BJ (cell line): ENCODE measurements at regions not wholly inside any gene's neighbourhood (a gene's known extent, or its start where the extent isn't known, plus 50 kb on each side); places are given as distances from the start of the nearest gene placed in this dataset.

Source experiments
- CTCF ChIA-PET: fragments of 350-600 bp; formaldehyde crosslinking; extraction: SDS; loops from one replicate; lab custom pipeline; 2021; ENCODE audit warnings: antibody characterized with exemption, inconsistent platforms; lab: Yijun Ruan, JAX
- POLR2A ChIA-PET: fragments of 300-600 bp; sonication (Branson Sonifier 250); formaldehyde crosslinking; extraction: SDS; loops from one replicate; lab custom pipeline; 2021; ENCODE audit warnings: antibody characterized with exemption; lab: Charles Lee
- DNase-seq: peaks from one replicate; pipeline ENCODE4 v3.0.0-alpha.2; 2011; ENCODE audit warnings: low read depth
- H3K27me3 ChIP-seq: 2 replicates; pipeline ENCODE4 v1.6.0; 2011; ENCODE audit warnings: low read length; ENCODE audit not compliant: control insufficient read depth, insufficient read depth
- H3K36me3 ChIP-seq: 2 replicates; pipeline ENCODE4 v1.5.1; 2011; ENCODE audit warnings: low read length; ENCODE audit not compliant: control insufficient read depth, insufficient read depth
- H3K4me3 ChIP-seq: 2 replicates; pipeline ENCODE4 v1.5.1; 2011; ENCODE audit warnings: low read depth, mild to moderate bottlenecking, control low read depth, low read length
- TF ChIP-seq, protein P1 (sequence below): IDR thresholded peaks from 2 replicates; pipeline ENCODE4 v1.5.1; 2011; ENCODE audit warnings: low read depth, mild to moderate bottlenecking, control low read depth, inconsistent platforms, low read length, moderate library complexity; ENCODE audit not compliant: insufficient read depth

DNA sequence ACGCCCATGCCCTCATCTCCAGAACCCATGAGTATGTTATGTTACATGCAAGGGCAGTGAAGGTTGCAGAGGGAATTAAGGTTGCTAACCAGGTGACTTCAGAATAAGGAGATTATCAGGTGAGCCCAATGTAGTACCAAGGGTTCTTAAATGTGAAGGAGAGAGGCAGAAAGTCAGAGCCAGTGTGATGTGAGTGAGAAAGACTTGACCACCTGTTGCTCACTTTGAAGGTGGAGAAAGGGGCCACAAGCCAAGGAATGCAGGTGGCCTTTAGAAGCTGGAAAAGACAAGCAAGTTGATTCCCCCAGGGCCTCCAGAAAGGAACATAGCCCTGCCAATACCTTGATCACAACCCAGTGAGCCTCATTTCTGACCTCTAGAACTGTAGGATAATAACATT is 84.7 kb upstream of the CLDN14 start:
- ChIA-PET CTCF (interaction anchor here (1.6 kb wide), 1 partner anchor 10 kb away, joined by 4 read pairs; no protein-coding TSS in a partner anchor), POLR2A (no interaction called here)
- TF ChIP-seq, protein P1, sequence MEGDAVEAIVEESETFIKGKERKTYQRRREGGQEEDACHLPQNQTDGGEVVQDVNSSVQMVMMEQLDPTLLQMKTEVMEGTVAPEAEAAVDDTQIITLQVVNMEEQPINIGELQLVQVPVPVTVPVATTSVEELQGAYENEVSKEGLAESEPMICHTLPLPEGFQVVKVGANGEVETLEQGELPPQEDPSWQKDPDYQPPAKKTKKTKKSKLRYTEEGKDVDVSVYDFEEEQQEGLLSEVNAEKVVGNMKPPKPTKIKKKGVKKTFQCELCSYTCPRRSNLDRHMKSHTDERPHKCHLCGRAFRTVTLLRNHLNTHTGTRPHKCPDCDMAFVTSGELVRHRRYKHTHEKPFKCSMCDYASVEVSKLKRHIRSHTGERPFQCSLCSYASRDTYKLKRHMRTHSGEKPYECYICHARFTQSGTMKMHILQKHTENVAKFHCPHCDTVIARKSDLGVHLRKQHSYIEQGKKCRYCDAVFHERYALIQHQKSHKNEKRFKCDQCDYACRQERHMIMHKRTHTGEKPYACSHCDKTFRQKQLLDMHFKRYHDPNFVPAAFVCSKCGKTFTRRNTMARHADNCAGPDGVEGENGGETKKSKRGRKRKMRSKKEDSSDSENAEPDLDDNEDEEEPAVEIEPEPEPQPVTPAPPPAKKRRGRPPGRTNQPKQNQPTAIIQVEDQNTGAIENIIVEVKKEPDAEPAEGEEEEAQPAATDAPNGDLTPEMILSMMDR, result no peak
- Histone ChIP-seq H3K36me3 (no peaks in the 10 kb centered on the region), H3K4me3 (no peak overlapping the region), H3K27me3 (peaks cover 28% of the 10 kb centered on the region)
- no peak for DNase-seq

DNA sequence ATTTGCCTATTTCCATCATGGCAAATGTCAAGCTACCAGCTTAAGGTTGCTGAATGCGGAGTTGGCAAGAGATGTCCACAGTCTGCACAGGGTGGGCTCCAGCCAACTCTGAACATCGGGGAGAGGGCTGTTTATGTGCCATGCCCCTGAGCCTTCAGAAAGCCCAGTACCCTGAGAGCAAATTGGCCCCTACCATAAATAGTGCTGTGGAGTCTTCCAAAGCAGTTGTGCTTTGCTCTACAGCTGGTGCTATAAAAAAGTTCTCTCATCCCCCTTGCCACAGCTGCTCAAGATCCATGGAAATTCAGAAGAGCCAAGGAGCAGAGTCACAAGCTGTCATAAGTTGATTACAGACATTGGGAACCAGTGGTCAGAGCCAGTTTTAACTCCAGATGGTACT is 85.6 kb upstream of the CLDN14 start:
- TF ChIP-seq, protein P1, result no peak
- ChIA-PET CTCF (interaction anchor here (1.6 kb wide), 1 partner anchor 11 kb away, joined by 4 read pairs; no protein-coding TSS in a partner anchor), POLR2A (no interaction called here)
- Histone ChIP-seq H3K4me3 (no peak overlapping the region), H3K36me3 (no peaks in the 10 kb centered on the region), H3K27me3 (peaks cover 28% of the 10 kb centered on the region)
- no peak for DNase-seq

DNA sequence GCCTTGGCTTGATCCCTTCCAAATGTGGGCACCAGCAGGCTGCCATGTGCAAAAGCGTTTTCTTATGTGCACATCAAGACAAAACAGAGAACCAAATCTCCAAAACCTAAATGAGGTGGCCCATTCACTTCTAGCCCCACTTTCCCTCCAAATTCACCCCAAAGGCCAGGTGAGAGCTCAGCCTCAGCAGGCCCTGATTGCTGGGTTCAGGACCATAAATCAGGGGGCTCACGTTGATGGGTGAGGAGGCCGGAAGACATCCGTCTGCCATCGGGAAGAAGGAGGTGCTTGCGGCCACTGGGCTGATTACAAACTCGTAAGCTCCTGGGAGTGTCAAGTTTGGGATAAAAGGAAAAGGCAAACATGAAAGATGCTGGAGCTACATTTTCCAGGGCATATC is 86.7 kb upstream of the CLDN14 start:
- peaks cover 26% of the 10 kb centered on the region for H3K27me3 ChIP-seq
- DNase-seq, result no peak
- POLR2A ChIA-PET, result no interaction called here
- H3K4me3 ChIP-seq, result no peak overlapping the region
- H3K36me3 ChIP-seq, result no peaks in the 10 kb centered on the region
- CTCF ChIA-PET, result interaction anchor here (0.6 to 2.3 kb wide), 3 partner anchors 14 to 66 kb away, joined by 4 to 6 read pairs (median 4); no protein-coding TSS in a partner anchor
- TF ChIP-seq, protein P1, result no peak

DNA sequence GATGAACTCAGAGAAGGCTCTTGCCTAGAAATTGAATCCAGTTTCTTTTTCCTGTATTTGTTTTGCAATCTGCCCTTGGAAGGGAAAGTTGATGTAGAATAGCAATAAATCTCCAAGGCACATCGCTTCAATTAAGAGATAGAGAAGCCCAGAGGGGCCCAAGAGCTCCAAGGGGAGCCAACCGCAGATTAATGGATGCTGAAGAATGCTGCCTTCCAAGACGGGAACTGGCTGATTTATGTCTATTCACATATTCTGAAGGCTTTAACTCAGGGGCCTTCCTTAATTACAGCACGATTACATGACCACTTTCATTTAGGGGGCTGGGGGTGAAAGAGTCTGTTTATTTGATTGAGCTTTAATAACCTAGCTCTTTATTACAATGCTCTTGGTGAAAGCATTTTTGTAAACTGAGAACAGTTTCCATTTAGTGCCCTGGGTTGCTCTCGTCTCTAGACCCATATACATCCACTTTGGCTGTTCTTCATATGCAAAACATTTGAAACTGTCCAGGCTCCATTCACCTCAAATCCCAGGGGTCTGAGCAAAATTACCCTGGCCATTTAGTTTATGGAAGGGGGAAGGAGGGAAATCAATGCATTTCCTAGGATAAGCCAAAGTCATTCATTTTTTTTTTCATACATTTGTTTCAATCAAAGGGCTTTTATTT is 87.4 kb upstream of the CLDN14 start:
- peaks cover 25% of the 10 kb centered on the region for H3K27me3 ChIP-seq

DNA sequence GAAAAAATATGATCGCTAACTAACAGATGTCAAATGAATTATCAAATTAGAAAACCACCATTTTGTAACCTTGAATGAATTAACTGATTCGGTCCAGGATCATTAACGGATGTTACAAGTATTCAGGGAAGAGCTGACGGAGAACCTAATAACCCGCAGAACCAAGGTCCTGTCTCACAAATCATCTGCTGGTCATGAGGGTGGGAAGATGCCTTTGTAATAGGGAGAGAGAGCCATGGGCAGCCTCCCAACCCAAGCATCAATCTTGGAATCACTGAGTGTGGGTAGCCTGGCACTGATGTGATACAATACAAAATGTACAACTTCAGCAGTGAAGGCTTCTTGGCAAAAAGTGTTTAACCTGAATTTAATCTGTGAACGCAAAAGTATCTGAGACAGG is 89.6 kb upstream of the CLDN14 start:
- Histone ChIP-seq H3K27me3 (peaks cover 21% of the 10 kb centered on the region), H3K36me3 (no peaks in the 10 kb centered on the region), H3K4me3 (no peak overlapping the region)
- ChIA-PET POLR2A (no interaction called here), CTCF (no interaction called here)
- TF ChIP-seq, protein P1, result no peak
- DNase-seq, result no peak

More for the DNA sequence above, 87.4 kb upstream of the CLDN14 start:
- ChIA-PET POLR2A (no interaction called here), CTCF (interaction anchor here (1.1 to 2.3 kb wide), 2 partner anchors 63 to 67 kb away, joined by 4 to 6 read pairs; no protein-coding TSS in a partner anchor)
- Histone ChIP-seq H3K36me3 (no peaks in the 10 kb centered on the region), H3K4me3 (no peak overlapping the region)
- TF ChIP-seq, protein P1, result no peak
- no peak for DNase-seq
